Effector memory CD8-positive, alpha-beta T cell (primary cell): ENCODE measurements at regions not wholly inside any gene's neighbourhood (a gene's known extent, or its start where the extent isn't known, plus 50 kb on each side); places are given as distances from the start of the nearest gene placed in this dataset.

Experiments used
- ATAC-seq: fragments of 150-1000 bp; cut with Tn5 transposase; replicated peaks from 2 replicates; pipeline ENCODE4 v1.10.0; 2021; ENCODE audit warnings: mild to moderate bottlenecking, moderate library complexity
- DNase-seq, 3 experiments: peaks; one replicate each; pipeline ENCODE4 v3.0.0; 2021
- H3K27ac Mint-ChIP-seq, 2 donors: one replicate each; pipeline ENCODE4 v1.8.0; 2022; ENCODE audit warnings: mild to moderate bottlenecking in 2 of 2, mixed read lengths in 2 of 2, moderate library complexity in 2 of 2
- H3K27me3 Mint-ChIP-seq, 2 donors: one replicate each; pipeline ENCODE4 v1.8.0; 2022; ENCODE audit warnings: mixed read lengths in 2 of 2
- H3K36me3 Mint-ChIP-seq: one replicate; pipeline ENCODE4 v1.8.0; 2022; ENCODE audit warnings: mild to moderate bottlenecking, moderate library complexity, mixed read lengths; ENCODE audit not compliant: insufficient read depth
- H3K4me1 Mint-ChIP-seq, 2 donors: one replicate each; pipeline ENCODE4 v1.8.0; 2022; ENCODE audit warnings: low read depth in 2 of 2, mixed read lengths in 2 of 2
- H3K4me3 Mint-ChIP-seq, 2 donors: one replicate each; pipeline ENCODE4 v1.8.0; 2022; ENCODE audit warnings: mild to moderate bottlenecking in 2 of 2, mixed read lengths in 2 of 2, moderate library complexity in 2 of 2
- H3K9me3 Mint-ChIP-seq, 2 donors: one replicate each; pipeline ENCODE4 v1.8.0; 2022; ENCODE audit warnings: mixed read lengths in 2 of 2

- Mint-ChIP-seq H3K4me1 (no peaks in the 10 kb centered on the region), H3K9me3 (no peaks in the 10 kb centered on the region), H3K27ac (no peak overlapping the region), H3K4me3 (no peak overlapping the region), H3K27me3 (peaks cover 6 to 17% of the 10 kb centered on the region in 2 donors), H3K36me3 (no peaks in the 10 kb centered on the region)
- no peak for DNase-seq
- ATAC-seq, result no peak
These were observed 169.1 kb upstream of the CCDC54 start for GRCh38 chr3:107208100-107208499.

GRCh38 chr3:107208796-107209195, 168.4 kb upstream of the CCDC54 start:
- ATAC-seq (no peak), DNase-seq (no peak)
- Mint-ChIP-seq H3K36me3 (no peaks in the 10 kb centered on the region), H3K9me3 (no peaks in the 10 kb centered on the region), H3K27ac (no peak overlapping the region), H3K4me3 (no peak overlapping the region), H3K27me3 (peaks cover 12 to 13% of the 10 kb centered on the region in 2 donors), H3K4me1 (no peaks in the 10 kb centered on the region)

GRCh38 chr3:107209302-107209990, 167.8 kb upstream of the CCDC54 start:
- ATAC-seq, result no peak
- Mint-ChIP-seq H3K36me3 (no peaks in the 10 kb centered on the region), H3K27ac (no peak overlapping the region), H3K4me1 (no peaks in the 10 kb centered on the region), H3K9me3 (no peaks in the 10 kb centered on the region), H3K27me3 (peaks cover 17 to 20% of the 10 kb centered on the region in 2 donors), H3K4me3 (no peak overlapping the region)
- DNase-seq, result no peak

GRCh38 chr3:107211608-107212007, 165.6 kb upstream of the CCDC54 start:
- DNase-seq (no peak), ATAC-seq (no peak)
- Mint-ChIP-seq H3K4me3 (no peak overlapping the region), H3K27me3 (peaks cover 19 to 29% of the 10 kb centered on the region in 2 donors), H3K36me3 (no peaks in the 10 kb centered on the region), H3K9me3 (no peaks in the 10 kb centered on the region), H3K27ac (no peak overlapping the region), H3K4me1 (no peaks in the 10 kb centered on the region)

- no peaks in the 10 kb centered on the region for H3K9me3 Mint-ChIP-seq
- no peaks in the 10 kb centered on the region for H3K4me1 Mint-ChIP-seq
- ATAC-seq (no peak), DNase-seq (no peak)
- no peak overlapping the region for H3K4me3 Mint-ChIP-seq
- peaks cover 19 to 31% of the 10 kb centered on the region in 2 donors for H3K27me3 Mint-ChIP-seq
- no peaks in the 10 kb centered on the region for H3K36me3 Mint-ChIP-seq
- no peak overlapping the region for H3K27ac Mint-ChIP-seq
These were observed 164.6 kb upstream of the CCDC54 start for GRCh38 chr3:107212618-107213017.

GRCh38 chr3:107213044-107213669, 164.1 kb upstream of the CCDC54 start:
- no peak overlapping the region for H3K27ac Mint-ChIP-seq
- no peaks in the 10 kb centered on the region for H3K9me3 Mint-ChIP-seq
- ATAC-seq (no peak), DNase-seq (no peak)
- H3K4me3 Mint-ChIP-seq, result no peak overlapping the region
- H3K36me3 Mint-ChIP-seq, result no peaks in the 10 kb centered on the region
- no peaks in the 10 kb centered on the region for H3K4me1 Mint-ChIP-seq
- H3K27me3 Mint-ChIP-seq, result peaks cover 19 to 31% of the 10 kb centered on the region in 2 donors

- Mint-ChIP-seq H3K4me1 (no peaks in the 10 kb centered on the region), H3K27ac (no peak overlapping the region), H3K36me3 (no peaks in the 10 kb centered on the region), H3K9me3 (no peaks in the 10 kb centered on the region), H3K27me3 (peaks cover 29 to 39% of the 10 kb centered on the region in 2 donors), H3K4me3 (no peak overlapping the region)
- ATAC-seq, result no peak
- DNase-seq, result no peak
These were observed 161.0 kb upstream of the CCDC54 start for GRCh38 chr3:107216229-107216628.

GRCh38 chr3:107216711-107217110, 160.5 kb upstream of the CCDC54 start:
- Mint-ChIP-seq H3K27me3 (peaks cover 29 to 39% of the 10 kb centered on the region in 2 donors), H3K36me3 (no peaks in the 10 kb centered on the region), H3K4me1 (no peaks in the 10 kb centered on the region), H3K4me3 (no peak overlapping the region), H3K27ac (no peak overlapping the region), H3K9me3 (no peaks in the 10 kb centered on the region)
- ATAC-seq, result no peak
- DNase-seq, result no peak

GRCh38 chr3:107217172-107217571, 160.1 kb upstream of the CCDC54 start:
- Mint-ChIP-seq H3K36me3 (no peaks in the 10 kb centered on the region), H3K9me3 (no peaks in the 10 kb centered on the region), H3K4me3 (no peak overlapping the region), H3K4me1 (no peaks in the 10 kb centered on the region), H3K27me3 (peaks cover 29 to 39% of the 10 kb centered on the region in 2 donors), H3K27ac (no peak overlapping the region)
- DNase-seq, result no peak
- no peak for ATAC-seq

GRCh38 chr3:107218864-107219269, 158.4 kb upstream of the CCDC54 start:
- no peaks in the 10 kb centered on the region for H3K4me1 Mint-ChIP-seq
- DNase-seq, result no peak
- no peak overlapping the region for H3K4me3 Mint-ChIP-seq
- H3K36me3 Mint-ChIP-seq, result no peaks in the 10 kb centered on the region
- no peak overlapping the region for H3K27ac Mint-ChIP-seq
- ATAC-seq, result no peak
- H3K27me3 Mint-ChIP-seq, result peaks cover 27 to 41% of the 10 kb centered on the region in 2 donors
- H3K9me3 Mint-ChIP-seq, result no peaks in the 10 kb centered on the region

- H3K27me3 Mint-ChIP-seq, result peaks cover 21 to 46% of the 10 kb centered on the region in 2 donors
- no peak overlapping the region for H3K4me3 Mint-ChIP-seq
- no peak for DNase-seq
- no peaks in the 10 kb centered on the region for H3K9me3 Mint-ChIP-seq
- no peaks in the 10 kb centered on the region for H3K36me3 Mint-ChIP-seq
- no peaks in the 10 kb centered on the region for H3K4me1 Mint-ChIP-seq
- H3K27ac Mint-ChIP-seq, result no peak overlapping the region
- ATAC-seq, result no peak
These were observed 156.7 kb upstream of the CCDC54 start for GRCh38 chr3:107220538-107220937.

GRCh38 chr3:107221856-107222255, 155.4 kb upstream of the CCDC54 start:
- peaks cover 31 to 44% of the 10 kb centered on the region in 2 donors for H3K27me3 Mint-ChIP-seq
- DNase-seq (no peak), ATAC-seq (no peak)
- no peaks in the 10 kb centered on the region for H3K9me3 Mint-ChIP-seq
- no peaks in the 10 kb centered on the region for H3K4me1 Mint-ChIP-seq
- no peaks in the 10 kb centered on the region for H3K36me3 Mint-ChIP-seq
- H3K4me3 Mint-ChIP-seq, result no peak overlapping the region
- no peak overlapping the region for H3K27ac Mint-ChIP-seq

GRCh38 chr3:107222907-107223306, 154.3 kb upstream of the CCDC54 start:
- ATAC-seq, result no peak
- H3K27ac Mint-ChIP-seq, result no peak overlapping the region
- no peak overlapping the region for H3K4me3 Mint-ChIP-seq
- H3K27me3 Mint-ChIP-seq, result peaks cover 31 to 44% of the 10 kb centered on the region in 2 donors
- no peaks in the 10 kb centered on the region for H3K4me1 Mint-ChIP-seq
- no peak for DNase-seq
- H3K9me3 Mint-ChIP-seq, result no peaks in the 10 kb centered on the region
- H3K36me3 Mint-ChIP-seq, result no peaks in the 10 kb centered on the region

GRCh38 chr3:107224026-107224596, 153.1 kb upstream of the CCDC54 start:
- no peak for ATAC-seq
- H3K36me3 Mint-ChIP-seq, result no peaks in the 10 kb centered on the region

More at GRCh38 chr3:107224026-107224596, 153.1 kb upstream of the CCDC54 start:
- H3K4me1 Mint-ChIP-seq, result no peaks in the 10 kb centered on the region
- peaks cover 26 to 37% of the 10 kb centered on the region in 2 donors for H3K27me3 Mint-ChIP-seq
- H3K27ac Mint-ChIP-seq, result no peak overlapping the region
- no peaks in the 10 kb centered on the region for H3K9me3 Mint-ChIP-seq
- no peak for DNase-seq
- H3K4me3 Mint-ChIP-seq, result no peak overlapping the region
